Upper lobe of left lung (tissue), 6 donors: ENCODE measurements at regions not wholly inside any gene's neighbourhood (a gene's known extent, or its start where the extent isn't known, plus 50 kb on each side); places are given as distances from the start of the nearest gene placed in this dataset.

Experiments
- ATAC-seq, 2 donors: fragments of 200-7000 bp; cut with Tn5 transposase; one replicate each; pipeline ENCODE4 v1.9.1; 2022; ENCODE audit warnings: mild to moderate bottlenecking in 2 of 2, moderate library complexity in 2 of 2; ENCODE audit not compliant: low FRiP score in 2 of 2
- DNase-seq, 2 donors: peaks; one replicate each; pipeline ENCODE4 v3.0.0-alpha.2; 2019 to 2020
- H3K27ac ChIP-seq, 4 donors: fragments of 200-600 bp; sonication (generic); one replicate each; pipeline ENCODE4 v1.5.1; 2016 to 2019
- H3K27me3 ChIP-seq, 4 donors: fragments of 200-600 bp; sonication (generic); one replicate each; pipeline ENCODE4 v1.5.1; 2017 to 2019
- H3K36me3 ChIP-seq, 4 donors: fragments of 200-600 bp; sonication (generic); one replicate each; pipeline ENCODE4 v1.5.1; 2016 to 2019
- H3K4me1 ChIP-seq, 4 donors: fragments of 200-600 bp; sonication (generic); one replicate each; pipeline ENCODE4 v1.5.1; 2018 to 2019
- H3K4me3 ChIP-seq, 4 donors: fragments of 200-600 bp; sonication (generic); one replicate each; pipeline ENCODE4 v1.5.1; 2017 to 2019; ENCODE audit warnings: mild to moderate bottlenecking in 2 of 4, moderate library complexity in 1 of 4
- H3K9me3 ChIP-seq, 4 donors: fragments of 200-600 bp; sonication (generic); one replicate each; pipeline ENCODE4 v1.5.1; 2018 to 2019
- CTCF ChIP-seq, 6 experiments: fragments of 450-650 bp in 4 of 6; fragments of 200-600 bp in 2 of 6; sonication (generic) in 2 of 6; IDR thresholded peaks; one replicate each; pipeline ENCODE4 v1.5.1; 2016 to 2019; ENCODE audit warnings: antibody characterized with exemption in 6 of 6
- EP300 ChIP-seq, 4 donors: sonication (generic); formaldehyde crosslinking; IDR thresholded peaks; one replicate each; pipeline ENCODE4 v1.5.1; 2017; ENCODE audit warnings: antibody characterized with exemption in 4 of 4, control low read depth in 2 of 4
- POLR2A ChIP-seq, 4 donors: fragments of 450-650 bp; IDR thresholded peaks; one replicate each; pipeline ENCODE4 v1.5.1; 2016 to 2017; ENCODE audit warnings: antibody characterized with exemption in 4 of 4, mild to moderate bottlenecking in 2 of 4
- POLR2AphosphoS5 ChIP-seq, 2 donors: sonication (generic); formaldehyde crosslinking; IDR thresholded peaks; one replicate each; pipeline ENCODE4 v1.5.1; 2017; ENCODE audit warnings: antibody characterized with exemption in 2 of 2
- WGBS, 2 donors: methylation state at CpG; one replicate each; pipeline ENCODE4 v1.1.5; 2017 to 2018; 5-methylcytosine and 5-hydroxymethylcytosine counted together
- donor health status: DM: no; HTN: no; CAD: no; lungs with moderate emphysema.
- donor health status: DM: no; HTN: yes; CAD: no; lungs with severe emphysema.

- Histone ChIP-seq H3K36me3 (no peaks in the 10 kb centered on the region), H3K4me1 (peaks cover 0 to 11% (median 7%) of the 10 kb centered on the region in 4 donors), H3K4me3 (no peak overlapping the region), H3K27me3 (no peaks in the 10 kb centered on the region), H3K9me3 (no peaks in the 10 kb centered on the region), H3K27ac (no peak overlapping the region)
- DNase-seq (no peak), ATAC-seq (no peak)
- TF ChIP-seq POLR2AphosphoS5 (IDR thresholded peaks at IDR 0.05) = no peak
- no peak for TF ChIP-seq POLR2A (IDR thresholded peaks at IDR 0.05)
- no peak for TF ChIP-seq CTCF (IDR thresholded peaks at IDR 0.05)
- no peak for TF ChIP-seq EP300 (IDR thresholded peaks at IDR 0.05)
- 84 to 92% methylated on average over 3 of the region's 3 CpGs for WGBS, 2 donors
These were observed 147.5 kb downstream of the ACKR3 start for GRCh38 chr2:236717120-236717519.

GRCh38 chr2:236717729-236718128, 148.1 kb downstream of the ACKR3 start:
- Histone ChIP-seq H3K27me3 (no peaks in the 10 kb centered on the region), H3K27ac (no peak overlapping the region), H3K36me3 (no peaks in the 10 kb centered on the region), H3K4me3 (no peak overlapping the region), H3K9me3 (no peaks in the 10 kb centered on the region), H3K4me1 (peaks cover 0 to 8% (median 6%) of the 10 kb centered on the region in 4 donors)
- ATAC-seq = no peak
- 86 to 90% methylated on average over 6 of the region's 6 CpGs for WGBS, 2 donors
- DNase-seq = no peak
- TF ChIP-seq POLR2AphosphoS5 (IDR thresholded peaks at IDR 0.05) = no peak
- TF ChIP-seq CTCF (IDR thresholded peaks at IDR 0.05) = no peak
- TF ChIP-seq EP300 (IDR thresholded peaks at IDR 0.05) = no peak
- no peak for TF ChIP-seq POLR2A (IDR thresholded peaks at IDR 0.05)

GRCh38 chr2:236718207-236718992, 148.8 kb downstream of the ACKR3 start:
- WGBS, 2 donors = 93% methylated on average over 18 of the region's 18 CpGs
- H3K4me1 ChIP-seq = peaks cover 0 to 8% (median 5%) of the 10 kb centered on the region in 4 donors

GRCh38 chr2:236719192-236719635, 149.6 kb downstream of the ACKR3 start:
- no peak for TF ChIP-seq EP300 (IDR thresholded peaks at IDR 0.05)
- no peak for TF ChIP-seq POLR2AphosphoS5 (IDR thresholded peaks at IDR 0.05)
- TF ChIP-seq CTCF (IDR thresholded peaks at IDR 0.05) = no peak
- TF ChIP-seq POLR2A (IDR thresholded peaks at IDR 0.05) = no peak
- 79 to 81% methylated on average over 9 of the region's 9 CpGs for WGBS, 2 donors
- Histone ChIP-seq H3K9me3 (no peaks in the 10 kb centered on the region), H3K4me3 (no peak overlapping the region), H3K27ac (no peak overlapping the region), H3K4me1 (peaks cover 0 to 8% (median 5%) of the 10 kb centered on the region in 4 donors), H3K27me3 (no peaks in the 10 kb centered on the region), H3K36me3 (no peaks in the 10 kb centered on the region)
- ATAC-seq (no peak), DNase-seq (no peak)

More at GRCh38 chr2:236718207-236718992, 148.8 kb downstream of the ACKR3 start:
- TF ChIP-seq POLR2AphosphoS5 (IDR thresholded peaks at IDR 0.05) = no peak
- no peak for TF ChIP-seq CTCF (IDR thresholded peaks at IDR 0.05)
- TF ChIP-seq EP300 (IDR thresholded peaks at IDR 0.05) = no peak
- no peak for TF ChIP-seq POLR2A (IDR thresholded peaks at IDR 0.05)
- DNase-seq = no peak
- Histone ChIP-seq H3K36me3 (no peaks in the 10 kb centered on the region), H3K27me3 (no peaks in the 10 kb centered on the region), H3K4me3 (no peak overlapping the region), H3K27ac (no peak overlapping the region), H3K9me3 (no peaks in the 10 kb centered on the region)
- ATAC-seq = no peak
